ENCODE measurements at regions not wholly inside any gene's neighbourhood (a gene's known extent, or its start where the extent isn't known, plus 50 kb on each side); places are given as distances from the start of the nearest gene placed in this dataset.
"Not testable (repeated sequence)": the region's sequence is repeated elsewhere in the genome, so short reads cannot be mapped to it uniquely, and the experiment has no call there.

GRCh38 chr1:47688461-47689296 lies 250.8 kb downstream of the FOXD2 start:
- DNase-seq, result no peak

GRCh38 chr1:47689894-47690293 lies 252.1 kb downstream of the FOXD2 start:
- DNase-seq, result no peak

GRCh38 chr1:47690341-47691250 lies 252.8 kb downstream of the FOXD2 start:
- no peak for DNase-seq

GRCh38 chr1:47691293-47691692 lies 253.4 kb downstream of the FOXD2 start:
- not testable (repeated sequence) for DNase-seq

GRCh38 chr1:47692196-47692595 lies 254.4 kb downstream of the FOXD2 start:
- DNase-seq, result no peak

GRCh38 chr1:47693115-47693514 lies 255.3 kb downstream of the FOXD2 start:
- DNase-seq, result no peak

- no peak for DNase-seq
Observed at GRCh38 chr1:47694011-47694890, 256.4 kb downstream of the FOXD2 start.

GRCh38 chr1:47696404-47696736 lies 258.5 kb downstream of the FOXD2 start:
- DNase-seq, result no peak

GRCh38 chr1:47696737-47697441 lies 259.0 kb downstream of the FOXD2 start:
- no peak for DNase-seq

GRCh38 chr1:47697616-47698335 lies 259.9 kb downstream of the FOXD2 start:
- DNase-seq, result no peak

- DNase-seq, result no peak
Observed at GRCh38 chr1:47699492-47700235, 261.8 kb downstream of the FOXD2 start.

GRCh38 chr1:47701283-47701682 lies 263.4 kb downstream of the FOXD2 start:
- DNase-seq, result no peak

- no peak for DNase-seq
Observed at GRCh38 chr1:47701741-47702515, 264.1 kb downstream of the FOXD2 start.

- no peak for DNase-seq
Observed at GRCh38 chr1:47703156-47703825, 265.4 kb downstream of the FOXD2 start.

GRCh38 chr1:47703981-47704596 lies 266.2 kb downstream of the FOXD2 start:
- DNase-seq, result peak; percentile 76

- no peak for DNase-seq
Observed at GRCh38 chr1:47705517-47706130, 267.8 kb downstream of the FOXD2 start.

GRCh38 chr1:47707503-47707902 lies 269.7 kb downstream of the FOXD2 start:
- no peak for DNase-seq

- no peak for DNase-seq
Observed at GRCh38 chr1:47708019-47708535, 270.2 kb downstream of the FOXD2 start.

Measured in fibroblast of skin of right quadriceps (primary cell).